CD8-positive, alpha-beta memory T cell (primary cell): ENCODE measurements at regions not wholly inside any gene's neighbourhood (a gene's known extent, or its start where the extent isn't known, plus 50 kb on each side); places are given as distances from the start of the nearest gene placed in this dataset.

Experiments
- CTCF ChIA-PET: fragments of 350-600 bp; sonication (Branson Sonifier 250); formaldehyde crosslinking; loops from one replicate; lab custom pipeline; 2021; ENCODE audit warnings: antibody characterized with exemption; lab: Charles Lee
- POLR2A ChIA-PET: fragments of 350-600 bp; sonication (Branson Sonifier 250); formaldehyde crosslinking; loops from one replicate; lab custom pipeline; 2021; ENCODE audit warnings: antibody characterized with exemption; lab: Charles Lee
- DNase-seq, 5 donors: peaks; one replicate each; pipeline versions ENCODE4 v3.0.0 to v3.0.0-alpha.2; 2020 to 2022; ENCODE audit warnings: mixed read lengths in 1 of 5
- H3K27ac ChIP-seq: one replicate; pipeline ENCODE4 v1.7.0; 2013; ENCODE audit warnings: low read depth, mild to moderate bottlenecking, low read length, moderate library complexity
- H3K27me3 ChIP-seq: 2 replicates; pipeline ENCODE4 v1.7.0; 2013; ENCODE audit warnings: low read length, mild to moderate bottlenecking; ENCODE audit not compliant: insufficient read depth, poor library complexity, severe bottlenecking
- H3K36me3 ChIP-seq: 2 replicates; pipeline ENCODE4 v1.7.0; 2013; ENCODE audit warnings: mild to moderate bottlenecking, low read length, moderate library complexity; ENCODE audit not compliant: insufficient read depth
- H3K4me1 ChIP-seq: 2 replicates; pipeline ENCODE4 v1.7.0; 2013; ENCODE audit warnings: mild to moderate bottlenecking, low read length, moderate library complexity; ENCODE audit not compliant: insufficient read depth
- H3K4me3 ChIP-seq: 2 replicates; pipeline ENCODE4 v1.7.0; 2013; ENCODE audit warnings: mild to moderate bottlenecking, low read length
- H3K9me3 ChIP-seq: 2 replicates; pipeline ENCODE4 v1.7.0; 2013; ENCODE audit warnings: mild to moderate bottlenecking, low read length
- H3K27ac Mint-ChIP-seq, 8 donors: one replicate each; pipeline ENCODE4 v1.8.0; 2020 to 2021; ENCODE audit warnings: mixed read lengths in 8 of 8, mild to moderate bottlenecking in 6 of 8, inconsistent platforms in 3 of 8, moderate library complexity in 3 of 8
- H3K27me3 Mint-ChIP-seq, 2 donors: one replicate each; pipeline ENCODE4 v1.8.0; 2020 to 2021; ENCODE audit warnings: mixed read lengths in 2 of 2, mild to moderate bottlenecking in 1 of 2, moderate library complexity in 1 of 2
- H3K36me3 Mint-ChIP-seq, 3 donors: one replicate each; pipeline ENCODE4 v1.8.0; 2020 to 2021; ENCODE audit warnings: mixed read lengths in 3 of 3, inconsistent platforms in 1 of 3, mild to moderate bottlenecking in 1 of 3
- H3K4me1 Mint-ChIP-seq, 3 donors: one replicate each; pipeline ENCODE4 v1.8.0; 2020 to 2021; ENCODE audit warnings: mixed read lengths in 3 of 3, inconsistent platforms in 1 of 3, mild to moderate bottlenecking in 1 of 3
- H3K4me3 Mint-ChIP-seq, 7 donors: one replicate each; pipeline ENCODE4 v1.8.0; 2020 to 2021; ENCODE audit warnings: mixed read lengths in 7 of 7, mild to moderate bottlenecking in 6 of 7, moderate library complexity in 4 of 7, inconsistent platforms in 2 of 7
- H3K9me3 Mint-ChIP-seq, 5 donors: one replicate each; pipeline ENCODE4 v1.8.0; 2020 to 2022; ENCODE audit warnings: mixed read lengths in 5 of 5, mild to moderate bottlenecking in 3 of 5, moderate library complexity in 2 of 5, inconsistent platforms in 1 of 5

DNA sequence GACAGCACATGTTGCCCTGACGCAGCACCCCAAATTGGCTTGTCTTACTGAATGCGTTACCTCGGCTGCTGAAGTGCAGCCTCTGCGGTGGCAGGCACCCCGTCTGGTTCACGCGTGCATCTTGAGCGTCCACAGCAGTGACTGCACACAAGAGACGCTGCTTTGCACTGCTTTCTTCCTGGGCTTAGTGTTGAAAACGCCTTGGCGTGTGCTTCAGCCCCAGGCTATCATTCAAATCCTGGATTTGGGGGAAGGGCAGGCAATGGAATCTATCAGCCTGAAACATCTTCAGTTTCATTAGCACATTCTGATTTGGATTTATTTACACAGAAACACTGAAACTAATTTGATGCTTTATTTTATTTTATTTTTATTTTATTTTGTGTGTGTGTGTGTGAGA is 342.7 kb downstream of the SMOC2 start:
- Histone ChIP-seq H3K36me3 (no peaks in the 10 kb centered on the region), H3K9me3 (no peaks in the 10 kb centered on the region), H3K27ac (no peak overlapping the region), H3K27me3 (no peaks in the 10 kb centered on the region), H3K4me1 (no peaks in the 10 kb centered on the region), H3K4me3 (no peak overlapping the region)
- Mint-ChIP-seq H3K4me3 (no peak overlapping the region), H3K36me3 (no peaks in the 10 kb centered on the region), H3K4me1 (no peaks in the 10 kb centered on the region), H3K9me3 (peaks cover 0 to 3% (median 0%) of the 10 kb centered on the region in 5 donors), H3K27ac (no peak overlapping the region), H3K27me3 (peaks cover 3 to 9% of the 10 kb centered on the region in 2 donors)
- ChIA-PET POLR2A (no interaction called here), CTCF (no interaction called here)
- DNase-seq, result no peak

DNA sequence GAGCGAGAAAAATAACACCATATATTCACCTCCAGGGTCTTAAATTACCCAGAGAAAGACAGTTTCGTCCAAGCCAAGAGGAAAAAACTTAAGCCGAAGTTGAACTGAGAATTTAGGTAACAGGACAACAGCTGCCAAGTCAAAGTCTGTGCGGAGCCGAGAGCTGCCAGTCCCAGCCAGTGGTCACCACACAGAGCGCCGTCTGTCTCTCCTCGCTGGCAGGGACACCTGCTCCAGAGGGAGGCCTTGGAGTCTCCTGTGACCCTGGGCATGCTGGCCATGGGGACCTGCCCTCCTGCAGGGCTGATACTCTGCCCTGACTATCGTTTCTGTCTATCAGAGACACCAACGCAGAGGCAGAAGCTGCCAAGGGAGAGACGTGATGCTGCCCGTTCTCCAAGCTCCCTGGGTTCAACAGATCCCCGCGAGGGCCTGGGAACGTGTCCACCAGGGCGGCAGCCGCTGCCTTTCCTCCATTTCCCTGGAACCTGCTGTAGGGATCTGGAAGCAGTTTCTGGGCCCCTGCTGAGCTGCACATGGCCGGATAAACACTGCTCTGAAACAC is 341.3 kb downstream of the SMOC2 start:
- ChIA-PET CTCF (no interaction called here), POLR2A (no interaction called here)
- Mint-ChIP-seq H3K27me3 (peaks cover 3 to 14% of the 10 kb centered on the region in 2 donors), H3K36me3 (no peaks in the 10 kb centered on the region), H3K27ac (no peak overlapping the region), H3K9me3 (peaks cover 0 to 3% (median 0%) of the 10 kb centered on the region in 5 donors), H3K4me3 (no peak overlapping the region), H3K4me1 (no peaks in the 10 kb centered on the region)
- H3K9me3 ChIP-seq, result no peaks in the 10 kb centered on the region
- H3K4me3 ChIP-seq, result no peak overlapping the region
- no peaks in the 10 kb centered on the region for H3K27me3 ChIP-seq
- no peaks in the 10 kb centered on the region for H3K36me3 ChIP-seq
- no peak overlapping the region for H3K27ac ChIP-seq
- DNase-seq, result no peak
- no peaks in the 10 kb centered on the region for H3K4me1 ChIP-seq

- no peaks in the 10 kb centered on the region for H3K27me3 ChIP-seq
- CTCF ChIA-PET, result no interaction called here
These were observed 337.2 kb downstream of the SMOC2 start for GRCh38 chr6:168778201-168778600.

GRCh38 chr6:168774381-168774780 is 333.4 kb downstream of the SMOC2 start:
- H3K27me3 ChIP-seq, result no peaks in the 10 kb centered on the region
- CTCF ChIA-PET, result no interaction called here
- no peak overlapping the region for H3K4me3 ChIP-seq
- H3K27ac Mint-ChIP-seq, result no peak overlapping the region
- no peaks in the 10 kb centered on the region for H3K4me1 ChIP-seq
- no peak overlapping the region for H3K4me3 Mint-ChIP-seq
- H3K36me3 ChIP-seq, result no peaks in the 10 kb centered on the region
- peaks cover 24 to 38% (median 30%) of the 10 kb centered on the region in 5 donors for H3K9me3 Mint-ChIP-seq
- no peak overlapping the region for H3K27ac ChIP-seq
- H3K4me1 Mint-ChIP-seq, result no peaks in the 10 kb centered on the region
- DNase-seq, result no peak
- POLR2A ChIA-PET, result no interaction called here
- no peaks in the 10 kb centered on the region for H3K9me3 ChIP-seq
- peaks cover 7 to 15% of the 10 kb centered on the region in 2 donors for H3K27me3 Mint-ChIP-seq
- H3K36me3 Mint-ChIP-seq, result no peaks in the 10 kb centered on the region

More at GRCh38 chr6:168778201-168778600, 337.2 kb downstream of the SMOC2 start:
- Mint-ChIP-seq H3K4me3 (no peak overlapping the region), H3K36me3 (no peaks in the 10 kb centered on the region), H3K27me3 (peaks cover 4 to 15% of the 10 kb centered on the region in 2 donors), H3K27ac (no peak overlapping the region), H3K4me1 (no peaks in the 10 kb centered on the region), H3K9me3 (peaks cover 10 to 22% (median 16%) of the 10 kb centered on the region in 5 donors)
- Histone ChIP-seq H3K27ac (no peak overlapping the region), H3K36me3 (no peaks in the 10 kb centered on the region), H3K4me3 (no peak overlapping the region), H3K9me3 (no peaks in the 10 kb centered on the region), H3K4me1 (no peaks in the 10 kb centered on the region)
- POLR2A ChIA-PET, result no interaction called here
- no peak for DNase-seq

DNA sequence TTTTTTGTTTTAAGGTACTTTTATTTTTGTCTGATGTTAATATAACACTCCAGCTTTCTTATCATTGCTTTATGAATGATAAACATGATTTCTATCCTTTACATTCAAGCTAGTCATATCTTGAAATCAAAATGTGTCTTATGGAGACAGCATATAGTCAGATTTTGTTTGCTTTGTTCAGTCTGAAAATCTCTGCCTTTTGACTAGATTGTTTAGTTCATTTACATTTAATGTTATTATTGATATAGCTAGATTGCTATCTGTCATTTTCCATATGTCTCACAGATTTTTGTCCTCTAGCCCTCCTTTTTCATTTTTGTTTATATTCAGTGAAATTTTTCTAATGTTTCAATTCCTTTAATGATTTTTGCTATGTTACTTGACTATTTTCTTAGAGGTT is 332.8 kb downstream of the SMOC2 start:
- DNase-seq, result no peak
- H3K27me3 Mint-ChIP-seq, result peaks cover 7 to 11% of the 10 kb centered on the region in 2 donors
- ChIA-PET POLR2A (no interaction called here), CTCF (no interaction called here)
- Histone ChIP-seq H3K27ac (no peak overlapping the region), H3K4me1 (no peaks in the 10 kb centered on the region), H3K9me3 (no peaks in the 10 kb centered on the region), H3K36me3 (no peaks in the 10 kb centered on the region), H3K27me3 (no peaks in the 10 kb centered on the region), H3K4me3 (no peak overlapping the region)
- H3K36me3 Mint-ChIP-seq, result no peaks in the 10 kb centered on the region
- H3K9me3 Mint-ChIP-seq, result peaks cover 24 to 39% (median 30%) of the 10 kb centered on the region in 5 donors
- no peak overlapping the region for H3K27ac Mint-ChIP-seq
- no peak overlapping the region for H3K4me3 Mint-ChIP-seq
- H3K4me1 Mint-ChIP-seq, result no peaks in the 10 kb centered on the region

DNA sequence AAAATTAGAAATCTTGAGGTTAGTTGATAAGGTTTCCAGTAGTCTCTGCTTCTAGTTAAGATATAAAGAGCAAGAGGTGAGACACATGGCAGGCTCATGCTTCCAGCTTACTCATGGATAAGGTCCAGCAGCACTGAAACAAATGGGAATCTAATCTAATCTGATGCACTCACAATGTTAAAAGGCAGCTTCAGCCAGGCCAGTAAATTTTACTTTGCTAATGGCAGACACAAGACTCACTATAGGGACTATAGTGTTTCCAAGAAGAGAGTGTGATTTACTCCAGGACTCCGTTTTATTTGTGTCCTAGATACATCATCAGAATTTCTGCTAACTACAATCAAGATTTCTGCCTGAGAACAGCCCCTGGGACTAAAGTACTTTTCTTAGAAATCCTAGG is 324.8 kb downstream of the SMOC2 start:
- POLR2A ChIA-PET, result no interaction called here

DNA sequence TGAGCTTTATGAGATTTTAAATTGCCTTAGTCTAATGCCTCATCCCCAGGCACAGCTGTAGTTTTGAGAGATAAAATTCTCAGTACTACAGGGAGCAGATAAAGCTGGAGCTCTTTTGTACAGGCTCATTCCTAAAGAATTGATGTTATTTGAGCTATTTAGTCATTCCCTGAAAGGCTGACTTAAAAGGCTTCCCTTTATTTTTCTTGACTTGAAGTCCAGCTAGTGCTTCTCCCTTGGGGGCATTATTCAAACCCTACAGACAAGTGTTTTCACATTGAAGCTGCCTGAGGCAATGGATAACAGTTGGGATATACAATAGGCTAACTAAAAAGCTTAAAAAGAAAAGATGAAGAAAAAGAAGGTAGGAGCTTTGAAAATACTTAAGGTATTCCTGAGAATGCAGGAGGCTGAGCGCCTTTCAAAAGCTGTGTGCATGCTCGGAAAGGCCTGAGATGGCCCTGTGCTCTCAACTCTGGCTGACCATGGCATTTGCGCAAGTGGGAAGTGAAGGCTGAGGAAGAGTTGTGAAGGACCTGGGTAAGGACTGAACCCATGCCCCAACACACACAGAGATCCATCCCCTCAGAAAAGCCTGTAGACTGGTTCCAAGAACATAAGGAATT is 315.1 kb downstream of the SMOC2 start:
- Mint-ChIP-seq H3K4me3 (no peak overlapping the region), H3K4me1 (no peaks in the 10 kb centered on the region), H3K36me3 (no peaks in the 10 kb centered on the region), H3K27me3 (peaks cover 7 to 29% of the 10 kb centered on the region in 2 donors), H3K9me3 (no peaks in the 10 kb centered on the region), H3K27ac (no peak overlapping the region)
- no peak overlapping the region for H3K27ac ChIP-seq
- H3K36me3 ChIP-seq, result no peaks in the 10 kb centered on the region
- H3K9me3 ChIP-seq, result no peaks in the 10 kb centered on the region
- H3K27me3 ChIP-seq, result no peaks in the 10 kb centered on the region
- H3K4me3 ChIP-seq, result no peak overlapping the region
- ChIA-PET CTCF (no interaction called here), POLR2A (no interaction called here)
- no peaks in the 10 kb centered on the region for H3K4me1 ChIP-seq
- no peak for DNase-seq

More for the DNA sequence above, 324.8 kb downstream of the SMOC2 start:
- Mint-ChIP-seq H3K4me1 (no peaks in the 10 kb centered on the region), H3K36me3 (no peaks in the 10 kb centered on the region), H3K4me3 (no peak overlapping the region), H3K27ac (no peak overlapping the region), H3K9me3 (peaks cover 4 to 12% (median 8%) of the 10 kb centered on the region in 5 donors), H3K27me3 (no peaks in the 10 kb centered on the region)
- Histone ChIP-seq H3K36me3 (no peaks in the 10 kb centered on the region), H3K27ac (no peak overlapping the region), H3K9me3 (no peaks in the 10 kb centered on the region), H3K4me3 (no peak overlapping the region), H3K27me3 (no peaks in the 10 kb centered on the region), H3K4me1 (no peaks in the 10 kb centered on the region)
- DNase-seq, result no peak
- CTCF ChIA-PET, result interaction anchor here (1.0 kb wide), 1 partner anchor 13 kb away, joined by 3 read pairs; no protein-coding TSS in a partner anchor

DNA sequence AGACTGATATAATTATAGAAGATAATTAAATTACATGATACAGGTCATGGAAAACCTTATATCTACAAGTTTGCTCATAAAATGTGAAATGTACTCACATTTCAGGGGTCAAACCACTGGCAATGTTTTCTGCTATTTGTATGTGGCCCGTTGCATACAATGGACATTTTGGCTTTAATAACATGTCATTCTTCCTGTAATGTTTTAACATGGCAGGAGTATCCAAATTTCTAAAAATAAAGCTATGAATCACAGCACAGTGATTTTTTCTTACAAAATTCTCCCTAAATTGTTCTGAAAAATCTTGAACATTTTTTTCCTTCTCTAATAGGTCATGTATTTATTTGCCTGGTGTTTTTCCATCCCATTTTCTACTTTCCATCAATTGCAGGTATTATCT is 305.7 kb downstream of the SMOC2 start:
- Mint-ChIP-seq H3K4me3 (no peak overlapping the region), H3K4me1 (no peaks in the 10 kb centered on the region)

More for the DNA sequence above, 305.7 kb downstream of the SMOC2 start:
- peaks cover 4 to 8% of the 10 kb centered on the region in 2 donors for H3K27me3 Mint-ChIP-seq
- Histone ChIP-seq H3K4me3 (no peak overlapping the region), H3K9me3 (no peaks in the 10 kb centered on the region), H3K36me3 (no peaks in the 10 kb centered on the region), H3K4me1 (no peaks in the 10 kb centered on the region), H3K27ac (no peak overlapping the region), H3K27me3 (no peaks in the 10 kb centered on the region)
- ChIA-PET POLR2A (no interaction called here), CTCF (interaction anchor here (1.1 kb wide), 1 partner anchor 13 kb away, joined by 3 read pairs; no protein-coding TSS in a partner anchor)
- H3K27ac Mint-ChIP-seq, result no peak overlapping the region
- no peak for DNase-seq
- H3K36me3 Mint-ChIP-seq, result no peaks in the 10 kb centered on the region
- peaks cover 0 to 3% (median 0%) of the 10 kb centered on the region in 5 donors for H3K9me3 Mint-ChIP-seq
